Endothelial cell of umbilical vein (primary cell): ENCODE measurements at regions not wholly inside any gene's neighbourhood (a gene's known extent, or its start where the extent isn't known, plus 50 kb on each side); places are given as distances from the start of the nearest gene placed in this dataset.
A peak's percentile ranks its signal among the peaks of the same experiment; 100 is the strongest.

ENCODE experiments used
- BruUV-seq: library from RNA; stranded (reverse); fragments of 400-500 nt; replicated peaks from 2 replicates; lab custom pipeline; 2021; lab: Mats Ljungman, UMichigan
- CTCF ChIA-PET: fragments of 300-600, 350-600 bp; sonication (Branson Sonifier 250); formaldehyde crosslinking; loops from one replicate; lab custom pipeline; 2021; ENCODE audit warnings: antibody characterized with exemption, inconsistent platforms; lab: Charles Lee
- POLR2A ChIA-PET: fragments of 300-600, 350-600 bp; sonication (Branson Sonifier 250); formaldehyde crosslinking; loops from one replicate; lab custom pipeline; 2021; ENCODE audit warnings: antibody characterized with exemption, inconsistent platforms; lab: Charles Lee
- DNase-seq: peaks from one replicate; pipeline ENCODE4 v3.0.0-alpha.2; 2011; ENCODE audit warnings: low read depth, low spot score
- FAIRE-seq: peaks from 2 replicates; lab custom pipeline; 2011; peaks lifted over from hg19 to GRCh38; lab: Jason Lieb, UNC
- H2AFZ ChIP-seq: 2 replicates; pipeline ENCODE4 v1.6.0; 2012; ENCODE audit warnings: low read depth, low read length, control low read depth, inconsistent platforms
- H3K27ac ChIP-seq: 2 replicates; pipeline ENCODE4 v1.5.1; 2011; ENCODE audit warnings: low read depth, mild to moderate bottlenecking, control low read depth, low read length, moderate library complexity; ENCODE audit not compliant: insufficient read depth
- H3K27me3 ChIP-seq, 2 experiments: 2 replicates each; pipeline versions ENCODE4 v1.6.0 to v1.6.1; 2011; ENCODE audit warnings: low read length in 2 of 2, mixed read lengths in 1 of 2; ENCODE audit not compliant: control insufficient read depth in 2 of 2, insufficient read depth in 2 of 2
- H3K36me3 ChIP-seq, 2 experiments: 2 replicates in 1 of 2; 3 replicates in 1 of 2; pipeline ENCODE4 v1.5.1; 2011; ENCODE audit warnings: low read length in 2 of 2, mild to moderate bottlenecking in 1 of 2, moderate library complexity in 1 of 2; ENCODE audit not compliant: control insufficient read depth in 2 of 2, insufficient read depth in 2 of 2; ENCODE audit errors: extremely low read depth in 1 of 2
- H3K4me1 ChIP-seq: 3 replicates; pipeline ENCODE4 v1.5.1; 2011; ENCODE audit warnings: mild to moderate bottlenecking, low read length; ENCODE audit not compliant: control insufficient read depth, insufficient read depth; ENCODE audit errors: extremely low read depth
- H3K4me2 ChIP-seq: 2 replicates; pipeline ENCODE4 v1.6.1; 2011; ENCODE audit warnings: low read length, control low read depth, mixed read lengths; ENCODE audit not compliant: insufficient read depth
- H3K4me3 ChIP-seq, 3 experiments: fragments of 200-600 bp in 1 of 3; sonication (generic), shearing (Covaris generic) in 1 of 3; replicated peaks in 1 of 3; 2 replicates each; pipeline ENCODE4 v1.5.1; 2011 to 2016; ENCODE audit warnings: control low read depth in 3 of 3, low read length in 3 of 3, mild to moderate bottlenecking in 2 of 3, inconsistent platforms in 1 of 3, low read depth in 1 of 3, moderate library complexity in 1 of 3; ENCODE audit not compliant: insufficient read depth in 1 of 3
- H3K79me2 ChIP-seq: 2 replicates; pipeline ENCODE4 v1.6.0; 2012; ENCODE audit warnings: low read length, inconsistent platforms; ENCODE audit not compliant: control insufficient read depth, insufficient read depth
- H3K9ac ChIP-seq: replicated peaks from 2 replicates; pipeline ENCODE3; 2011; ENCODE audit warnings: low read length, control low read depth; ENCODE audit not compliant: insufficient read depth; ENCODE audit errors: extremely low read depth
- H3K9me1 ChIP-seq: replicated peaks from 3 replicates; pipeline ENCODE4 v1.6.0; 2011; ENCODE audit warnings: mild to moderate bottlenecking, low read length; ENCODE audit not compliant: control insufficient read depth, insufficient read depth; ENCODE audit errors: extremely low read depth
- H3K9me3 ChIP-seq: replicated peaks from 2 replicates; pipeline ENCODE4 v1.5.1; 2012; ENCODE audit warnings: low read length, inconsistent platforms; ENCODE audit not compliant: control insufficient read depth, insufficient read depth
- H4K20me1 ChIP-seq: replicated peaks from 2 replicates; pipeline ENCODE3; 2011; ENCODE audit warnings: mild to moderate bottlenecking, low read length; ENCODE audit not compliant: control insufficient read depth, insufficient read depth; ENCODE audit errors: extremely low read depth
- CTCF ChIP-seq, 2 donors: IDR thresholded peaks; 1 replicate in 1 of 2; 2 replicates in 1 of 2; pipeline ENCODE4 v1.5.1; 2011; ENCODE audit warnings: low read length in 2 of 2, mild to moderate bottlenecking in 2 of 2, moderate library complexity in 2 of 2, control low read depth in 1 of 2, inconsistent platforms in 1 of 2, low read depth in 1 of 2; ENCODE audit not compliant: insufficient read depth in 1 of 2; ENCODE audit errors: extremely low read depth in 1 of 2
- EZH2 ChIP-seq: IDR thresholded peaks from 2 replicates; pipeline ENCODE4 v1.6.1; 2012; ENCODE audit warnings: borderline replicate concordance, low read depth, mild to moderate bottlenecking, moderate library complexity, low read length, inconsistent platforms; ENCODE audit not compliant: severe bottlenecking
- FOS ChIP-seq: IDR thresholded peaks from 2 replicates; pipeline ENCODE4 v1.6.1; 2011; ENCODE audit warnings: mild to moderate bottlenecking, low read length, moderate library complexity, borderline replicate concordance; ENCODE audit not compliant: insufficient read depth
- GATA2 ChIP-seq: IDR thresholded peaks from 2 replicates; pipeline ENCODE4 v1.7.0; 2011; ENCODE audit warnings: low read depth, mild to moderate bottlenecking, moderate library complexity, mixed read lengths, low read length; ENCODE audit not compliant: insufficient read length, insufficient read depth
- JUN ChIP-seq: IDR thresholded peaks from 2 replicates; pipeline ENCODE4 v1.6.1; 2011; ENCODE audit warnings: borderline replicate concordance, low read depth; ENCODE audit not compliant: insufficient read length, insufficient read depth
- MAX ChIP-seq: IDR thresholded peaks from 2 replicates; pipeline ENCODE4 v1.6.1; 2011; ENCODE audit not compliant: insufficient read depth, insufficient read length
- MYC ChIP-seq: IDR thresholded peaks from one replicate; pipeline ENCODE4 v1.6.1; 2011; ENCODE audit warnings: mild to moderate bottlenecking, low read depth, low read length
- POLR2A ChIP-seq: IDR thresholded peaks from 2 replicates; pipeline ENCODE4 v1.6.1; 2012; ENCODE audit warnings: low read depth, mild to moderate bottlenecking, control low read depth, low read length
- POLR2AphosphoS5 ChIP-seq: IDR thresholded peaks from 2 replicates; pipeline ENCODE4 v1.6.1; 2012; ENCODE audit warnings: low read depth, mild to moderate bottlenecking, control low read depth, low read length, moderate library complexity; ENCODE audit not compliant: insufficient read depth
- dilution Hi-C: fragments of 300-500 bp; cut with MboI; formaldehyde crosslinking; loops from one replicate; pipeline ENCODE4 v1.15.0; 2019; ENCODE audit warnings: low sequenced_read_pairs; ENCODE audit not compliant: extremely low pct_ligation_motif_present
- intact Hi-C: fragments of 100-400 bp; cut with micrococcal nuclease; formaldehyde crosslinking; loops from one replicate; pipeline ENCODE4 v1.10.0; 2022

GRCh38 chr7:17206349-17206905 is 92.0 kb upstream of the AHR start:
- H3K4me2 ChIP-seq: peak overlapping the region; percentile 9
- no peaks in the 10 kb centered on the region for H3K9me3 ChIP-seq
- peaks cover 15% of the 10 kb centered on the region for H3K4me1 ChIP-seq
- H4K20me1 ChIP-seq: no peaks in the 10 kb centered on the region
- H3K79me2 ChIP-seq: no peaks in the 10 kb centered on the region
- dilution Hi-C loops: no loop called here
- CTCF ChIA-PET: interaction anchor here (0.9 kb wide), 1 partner anchor 95 kb away, joined by 3 read pairs; no protein-coding TSS in a partner anchor
- BruUV-seq: no TSS peak
- H3K9me1 ChIP-seq: no peaks in the 10 kb centered on the region
- no peak overlapping the region for H3K9ac ChIP-seq
- FAIRE-seq (no peak), DNase-seq (peak; percentile 3)
- H3K36me3 ChIP-seq: no peaks in the 10 kb centered on the region
- H3K4me3 ChIP-seq: no peak overlapping the region
- H3K27ac ChIP-seq: no peak overlapping the region
- H3K27me3 ChIP-seq: no peaks in the 10 kb centered on the region
- POLR2A ChIA-PET: no interaction called here
- intact Hi-C loops: loop anchor here (2.0 kb wide), 1 partner anchor 28 kb away; no protein-coding TSS in a partner anchor
- TF ChIP-seq GATA2 (peak; percentile 34), MAX (no peak)
- H2AFZ ChIP-seq: no peak overlapping the region

- H3K4me3 ChIP-seq: no peak overlapping the region
- peak overlapping the region; percentile 34 for H3K27ac ChIP-seq
- TF ChIP-seq MYC (no peak), FOS (peak; percentile 41), POLR2A (no peak), CTCF (IDR thresholded peaks at IDR 0.05; ENCODE audit: extremely low read depth in 1 of 2, insufficient read depth in 1 of 2, low read depth in 1 of 2, low read length in 2 of 2) (no peak), EZH2 (no peak), POLR2AphosphoS5 (peak; percentile 90), GATA2 (peak; percentile 97), JUN (peak; percentile 11), MAX (no peak)
- peak; percentile 83 for FAIRE-seq
- no peak overlapping the region for H2AFZ ChIP-seq
- H3K36me3 ChIP-seq: no peaks in the 10 kb centered on the region
- BruUV-seq: no TSS peak
- intact Hi-C loops (loop anchor here (2.0 kb wide), 1 partner anchor 28 kb away; no protein-coding TSS in a partner anchor), dilution Hi-C loops (no loop called here)
- H3K4me1 ChIP-seq: peaks cover 15% of the 10 kb centered on the region
- peak; percentile 87 for DNase-seq
- CTCF ChIA-PET: interaction anchor here (0.8 to 1.3 kb wide), 4 partner anchors 39 to 224 kb away, joined by 3 to 6 read pairs (median 4); no protein-coding TSS in a partner anchor
- H3K9me3 ChIP-seq: no peaks in the 10 kb centered on the region
- H3K9ac ChIP-seq: no peak overlapping the region
- POLR2A ChIA-PET: interaction anchor here (1.0 kb wide), 1 partner anchor 91 kb away, joined by 7 read pairs; the partner anchor contains the start of gene AHR
- H3K4me2 ChIP-seq: peak overlapping the region; percentile 9
- no peaks in the 10 kb centered on the region for H3K9me1 ChIP-seq
- no peaks in the 10 kb centered on the region for H3K79me2 ChIP-seq
- no peaks in the 10 kb centered on the region for H3K27me3 ChIP-seq
- H4K20me1 ChIP-seq: no peaks in the 10 kb centered on the region
Observed at GRCh38 chr7:17207220-17207619, 91.2 kb upstream of the AHR start.
